OCI-LY7 (cell line): ENCODE measurements at regions not wholly inside any gene's neighbourhood (a gene's known extent, or its start where the extent isn't known, plus 50 kb on each side); places are given as distances from the start of the nearest gene placed in this dataset.

ENCODE experiments used
- EZH2phosphoT487 ChIP-seq: fragments of 200-600 bp; sonication (generic); IDR thresholded peaks from 2 replicates; pipeline ENCODE4 v1.6.1; 2018; ENCODE audit warnings: low read depth, borderline replicate concordance, mild to moderate bottlenecking, mixed run types, antibody characterized with exemption, low read length, moderate library complexity, mixed read lengths
- TF ChIP-seq, protein P1 (sequence below): fragments of 200-600 bp; sonication (generic); conservative IDR thresholded peaks from 2 replicates; pipeline ENCODE4 v1.5.1; 2014; ENCODE audit warnings: mild to moderate bottlenecking, antibody characterized with exemption, low read length, moderate library complexity, mixed read lengths

DNA sequence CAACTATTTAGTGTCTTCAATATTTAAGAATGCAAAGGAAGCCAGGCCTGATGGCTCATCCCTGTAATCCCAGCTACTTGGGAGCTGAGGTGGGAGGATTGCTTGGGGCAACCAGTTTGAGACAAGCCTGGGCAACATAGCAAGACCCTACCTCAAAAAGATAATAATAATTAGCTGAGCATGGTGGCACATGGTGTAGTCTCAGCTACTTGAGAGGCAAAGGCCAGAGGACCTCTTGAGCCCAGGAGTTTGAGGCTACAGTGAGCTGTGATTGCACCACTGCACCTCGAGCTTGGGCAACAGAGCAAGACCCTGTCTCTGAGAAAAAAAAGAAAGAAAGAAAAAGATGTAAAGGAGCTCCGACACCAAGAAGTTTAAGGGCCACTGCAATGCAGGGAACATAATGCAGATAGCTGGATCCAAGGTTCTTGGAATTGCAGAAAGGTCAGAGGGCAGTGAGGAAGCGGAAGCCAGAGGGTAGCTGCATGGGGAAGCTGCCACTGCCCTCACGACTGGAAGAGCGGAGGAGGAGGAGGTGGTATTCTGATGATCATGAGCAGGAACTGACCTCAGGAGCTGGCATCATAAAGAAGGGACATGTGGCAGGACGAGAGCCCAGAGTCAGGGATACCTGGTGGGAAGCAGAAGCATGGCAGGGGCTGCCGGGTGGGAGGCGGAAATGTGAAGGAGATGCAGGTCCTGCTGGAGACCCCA is 60.2 kb upstream of the PODXL start:
- TF ChIP-seq, protein P1, sequence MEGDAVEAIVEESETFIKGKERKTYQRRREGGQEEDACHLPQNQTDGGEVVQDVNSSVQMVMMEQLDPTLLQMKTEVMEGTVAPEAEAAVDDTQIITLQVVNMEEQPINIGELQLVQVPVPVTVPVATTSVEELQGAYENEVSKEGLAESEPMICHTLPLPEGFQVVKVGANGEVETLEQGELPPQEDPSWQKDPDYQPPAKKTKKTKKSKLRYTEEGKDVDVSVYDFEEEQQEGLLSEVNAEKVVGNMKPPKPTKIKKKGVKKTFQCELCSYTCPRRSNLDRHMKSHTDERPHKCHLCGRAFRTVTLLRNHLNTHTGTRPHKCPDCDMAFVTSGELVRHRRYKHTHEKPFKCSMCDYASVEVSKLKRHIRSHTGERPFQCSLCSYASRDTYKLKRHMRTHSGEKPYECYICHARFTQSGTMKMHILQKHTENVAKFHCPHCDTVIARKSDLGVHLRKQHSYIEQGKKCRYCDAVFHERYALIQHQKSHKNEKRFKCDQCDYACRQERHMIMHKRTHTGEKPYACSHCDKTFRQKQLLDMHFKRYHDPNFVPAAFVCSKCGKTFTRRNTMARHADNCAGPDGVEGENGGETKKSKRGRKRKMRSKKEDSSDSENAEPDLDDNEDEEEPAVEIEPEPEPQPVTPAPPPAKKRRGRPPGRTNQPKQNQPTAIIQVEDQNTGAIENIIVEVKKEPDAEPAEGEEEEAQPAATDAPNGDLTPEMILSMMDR = no peak
- no peak for TF ChIP-seq EZH2phosphoT487
